ENCODE measurements at regions not wholly inside any gene's neighbourhood (a gene's known extent, or its start where the extent isn't known, plus 50 kb on each side); places are given as distances from the start of the nearest gene placed in this dataset.

DNA sequence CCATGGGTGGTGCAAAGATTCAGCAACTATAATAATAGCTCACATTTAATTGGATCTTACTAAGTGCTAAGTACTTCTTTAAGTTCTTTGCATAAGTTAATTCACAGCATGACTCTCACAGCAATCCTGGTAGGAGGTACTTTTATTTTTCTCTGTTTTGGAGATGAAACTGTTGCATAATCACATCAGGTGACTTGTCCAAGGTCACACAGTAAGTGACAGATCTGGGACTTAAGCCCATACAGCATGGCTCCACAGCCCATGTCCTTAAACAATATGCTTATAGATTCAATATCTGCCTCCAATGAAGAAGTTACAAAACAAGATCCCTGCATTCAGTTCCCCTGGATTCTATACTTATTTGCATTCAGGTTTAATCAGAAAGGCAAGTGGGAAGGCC, 171.8 kb downstream of the CNTN3 start:
- TF ChIP-seq, protein P1, sequence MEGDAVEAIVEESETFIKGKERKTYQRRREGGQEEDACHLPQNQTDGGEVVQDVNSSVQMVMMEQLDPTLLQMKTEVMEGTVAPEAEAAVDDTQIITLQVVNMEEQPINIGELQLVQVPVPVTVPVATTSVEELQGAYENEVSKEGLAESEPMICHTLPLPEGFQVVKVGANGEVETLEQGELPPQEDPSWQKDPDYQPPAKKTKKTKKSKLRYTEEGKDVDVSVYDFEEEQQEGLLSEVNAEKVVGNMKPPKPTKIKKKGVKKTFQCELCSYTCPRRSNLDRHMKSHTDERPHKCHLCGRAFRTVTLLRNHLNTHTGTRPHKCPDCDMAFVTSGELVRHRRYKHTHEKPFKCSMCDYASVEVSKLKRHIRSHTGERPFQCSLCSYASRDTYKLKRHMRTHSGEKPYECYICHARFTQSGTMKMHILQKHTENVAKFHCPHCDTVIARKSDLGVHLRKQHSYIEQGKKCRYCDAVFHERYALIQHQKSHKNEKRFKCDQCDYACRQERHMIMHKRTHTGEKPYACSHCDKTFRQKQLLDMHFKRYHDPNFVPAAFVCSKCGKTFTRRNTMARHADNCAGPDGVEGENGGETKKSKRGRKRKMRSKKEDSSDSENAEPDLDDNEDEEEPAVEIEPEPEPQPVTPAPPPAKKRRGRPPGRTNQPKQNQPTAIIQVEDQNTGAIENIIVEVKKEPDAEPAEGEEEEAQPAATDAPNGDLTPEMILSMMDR (IDR thresholded peaks at IDR 0.05) = no peak
- intact Hi-C loops (cut with DNase I) = no loop called here
- ATAC-seq (no peak), DNase-seq (no peak)
- Histone ChIP-seq H3K27ac (no peak overlapping the region), H3K36me3 (ENCODE audit: insufficient read depth in 1 of 2, low read depth in 1 of 2) (no peaks in the 10 kb centered on the region), H3K27me3 (ENCODE audit: insufficient read depth in 3 of 3, low read length in 2 of 3) (no peaks in the 10 kb centered on the region), H3K4me3 (no peak overlapping the region), H3K9me3 (no peaks in the 10 kb centered on the region), H3K4me1 (no peaks in the 10 kb centered on the region)

DNA sequence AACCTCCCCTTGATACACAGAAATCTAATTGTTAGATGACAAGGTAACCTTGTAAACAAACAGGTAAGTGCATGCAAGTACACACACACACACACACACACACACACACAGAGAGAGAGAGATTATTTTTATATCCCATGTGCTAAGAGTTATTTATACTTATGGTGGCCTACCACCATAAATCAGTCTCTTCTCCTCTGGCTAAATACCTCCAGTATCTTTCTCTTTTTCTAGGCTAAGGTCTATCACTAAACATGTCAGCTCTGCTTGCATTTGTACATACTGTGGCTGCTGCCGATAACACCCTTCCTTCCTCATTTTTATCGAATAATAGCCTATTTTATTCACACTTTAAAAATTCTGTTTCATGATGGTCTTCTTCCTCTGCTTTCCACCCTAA, 172.4 kb downstream of the CNTN3 start:
- Histone ChIP-seq H3K27me3 (ENCODE audit: insufficient read depth in 3 of 3, low read length in 2 of 3) (no peaks in the 10 kb centered on the region), H3K4me3 (no peak overlapping the region), H3K4me1 (no peaks in the 10 kb centered on the region), H3K9me3 (no peaks in the 10 kb centered on the region), H3K27ac (no peak overlapping the region), H3K36me3 (ENCODE audit: insufficient read depth in 1 of 2, low read depth in 1 of 2) (no peaks in the 10 kb centered on the region)
- DNase-seq = no peak
- no peak for ATAC-seq
- WGBS, 3 donors = 76 to 90% (median 90%) methylated on average over 2 of the region's 2 CpGs
- intact Hi-C loops (cut with DNase I) = no loop called here
- TF ChIP-seq, protein P1 (IDR thresholded peaks at IDR 0.05) = no peak

DNA sequence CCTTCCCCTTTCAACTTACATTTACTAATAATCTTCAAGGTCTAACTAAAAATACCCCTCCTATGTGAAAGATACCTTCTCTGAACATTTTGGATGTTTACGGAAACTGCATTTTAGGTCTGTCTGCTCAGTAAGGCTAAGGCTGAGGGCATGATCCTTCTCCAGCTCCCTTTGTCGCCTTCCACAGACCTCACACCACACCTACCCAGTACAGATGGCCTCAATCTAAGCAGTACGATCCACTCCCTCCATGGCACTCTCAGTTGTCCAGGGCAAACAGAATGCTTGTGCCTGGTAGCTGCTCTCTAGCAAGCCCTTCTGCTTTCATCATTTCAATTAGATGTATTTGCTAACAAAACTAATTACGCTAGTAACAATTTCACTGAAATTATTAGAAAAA, 178.3 kb downstream of the CNTN3 start:
- WGBS, 3 donors = 82 to 86% (median 85%) methylated on average over 4 of the region's 4 CpGs
- Histone ChIP-seq H3K27ac (no peak overlapping the region), H3K4me3 (no peak overlapping the region), H3K4me1 (no peaks in the 10 kb centered on the region), H3K9me3 (no peaks in the 10 kb centered on the region), H3K27me3 (ENCODE audit: insufficient read depth in 3 of 3, low read length in 2 of 3) (no peaks in the 10 kb centered on the region), H3K36me3 (ENCODE audit: insufficient read depth in 1 of 2, low read depth in 1 of 2) (no peaks in the 10 kb centered on the region)
- ATAC-seq = no peak
- no peak for DNase-seq
- TF ChIP-seq, protein P1 (IDR thresholded peaks at IDR 0.05) = no peak
- intact Hi-C loops (cut with DNase I) = no loop called here

DNA sequence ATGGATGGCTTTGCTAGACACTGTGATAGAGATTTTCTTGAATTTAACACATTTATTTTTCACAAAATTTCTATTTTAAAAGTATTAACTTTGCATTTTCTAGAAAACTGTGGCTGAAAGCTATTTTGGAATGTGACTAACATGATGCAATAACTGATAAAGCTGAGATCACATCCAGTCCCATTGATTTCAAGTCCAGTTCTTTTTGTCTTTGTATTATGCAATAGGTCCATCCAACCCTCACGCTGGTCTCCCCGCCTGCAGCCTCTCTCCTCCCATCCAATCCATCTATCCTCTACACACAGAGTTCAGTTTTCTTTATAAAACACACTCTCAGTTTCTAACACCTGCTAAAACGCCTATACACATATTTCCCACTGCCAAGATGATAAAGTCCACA, 178.8 kb downstream of the CNTN3 start:
- no peak overlapping the region for H3K4me3 ChIP-seq
- intact Hi-C loops (cut with DNase I) = no loop called here
- no peak overlapping the region for H3K27ac ChIP-seq
- no peaks in the 10 kb centered on the region for H3K36me3 ChIP-seq (ENCODE audit: insufficient read depth in 1 of 2, low read depth in 1 of 2)
- H3K4me1 ChIP-seq = no peaks in the 10 kb centered on the region
- H3K9me3 ChIP-seq = no peaks in the 10 kb centered on the region
- H3K27me3 ChIP-seq (ENCODE audit: insufficient read depth in 3 of 3, low read length in 2 of 3) = no peaks in the 10 kb centered on the region
- 60 to 72% (median 69%) methylated on average over 3 of the region's 3 CpGs for WGBS, 3 donors
- TF ChIP-seq, protein P1 (IDR thresholded peaks at IDR 0.05) = no peak
- no peak for DNase-seq
- no peak for ATAC-seq

DNA sequence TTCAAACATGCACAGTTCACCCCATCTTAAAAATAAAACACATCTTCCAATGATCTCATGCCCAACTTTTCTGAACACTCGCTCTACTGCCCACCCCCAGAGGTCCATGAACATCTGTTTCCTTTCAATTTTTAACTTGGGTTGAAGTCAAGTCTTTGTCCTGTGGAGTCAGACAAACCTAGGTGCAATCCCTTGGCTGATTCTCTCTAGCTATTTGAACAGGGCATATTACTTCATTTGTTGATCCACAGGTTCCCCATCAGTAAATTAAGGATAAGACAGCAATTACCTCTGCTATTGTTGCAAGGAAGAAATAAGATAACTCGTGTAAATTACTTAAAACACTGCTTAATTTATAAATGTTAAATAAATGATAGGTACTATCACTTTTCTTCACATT, 180.1 kb downstream of the CNTN3 start:
- H3K4me1 ChIP-seq = no peaks in the 10 kb centered on the region
- no peak overlapping the region for H3K4me3 ChIP-seq
- no peak for ATAC-seq
- intact Hi-C loops (cut with DNase I) = no loop called here
- no peak for DNase-seq
- H3K36me3 ChIP-seq (ENCODE audit: insufficient read depth in 1 of 2, low read depth in 1 of 2) = no peaks in the 10 kb centered on the region
- H3K27me3 ChIP-seq (ENCODE audit: insufficient read depth in 3 of 3, low read length in 2 of 3) = no peaks in the 10 kb centered on the region
- no peaks in the 10 kb centered on the region for H3K9me3 ChIP-seq
- TF ChIP-seq, protein P1 (IDR thresholded peaks at IDR 0.05) = no peak
- no peak overlapping the region for H3K27ac ChIP-seq
- WGBS, 3 donors = 50 to 61% (median 56%) methylated on average over 2 of the region's 2 CpGs

Data from psoas muscle (tissue), 7 donors.